SU-DHL-6 (cell line): ENCODE measurements at regions not wholly inside any gene's neighbourhood (a gene's known extent, or its start where the extent isn't known, plus 50 kb on each side); places are given as distances from the start of the nearest gene placed in this dataset.
"Not testable (repeated sequence)": the region's sequence is repeated elsewhere in the genome, so short reads cannot be mapped to it uniquely, and the experiment has no call there.

Experiments
- H2AFZ ChIP-seq: fragments of 200-600 bp; sonication (generic); 2 replicates; pipeline ENCODE4 v1.6.1; 2014; ENCODE audit warnings: low read depth, mild to moderate bottlenecking, moderate library complexity, mixed read lengths, antibody characterized with exemption, low read length; ENCODE audit not compliant: severe bottlenecking
- H3F3A ChIP-seq: fragments of 200-600 bp; shearing (Covaris generic); 2 replicates; pipeline ENCODE4 v1.6.0; 2016; ENCODE audit warnings: antibody characterized with exemption, mild to moderate bottlenecking; ENCODE audit not compliant: insufficient read depth
- H3K27ac ChIP-seq: fragments of 200-600 bp; sonication (generic); 2 replicates; pipeline ENCODE4 v1.5.1; 2016; ENCODE audit warnings: low read depth, mild to moderate bottlenecking, low read length, moderate library complexity, mixed read lengths
- H3K27me3 ChIP-seq: fragments of 200-600 bp; sonication (generic), shearing (Covaris generic); 2 replicates; pipeline ENCODE4 v1.6.0; 2014; ENCODE audit warnings: mild to moderate bottlenecking, low read length
- H3K36me3 ChIP-seq: fragments of 200-600 bp; sonication (generic); 2 replicates; pipeline ENCODE4 v1.6.1; 2014; ENCODE audit warnings: mild to moderate bottlenecking, low read length, mixed read lengths
- H3K4me2 ChIP-seq: fragments of 300-600, 200-600 bp; shearing (Covaris generic), sonication (generic); 2 replicates; pipeline ENCODE4 v1.6.0; 2014; ENCODE audit warnings: low read length, low read depth, mild to moderate bottlenecking; ENCODE audit not compliant: poor library complexity, severe bottlenecking
- H3K4me3 ChIP-seq: fragments of 200-600 bp; sonication (generic); 2 replicates; pipeline ENCODE4 v1.5.1; 2014; ENCODE audit warnings: antibody characterized with exemption, low read length, mild to moderate bottlenecking, mixed read lengths; ENCODE audit not compliant: insufficient read depth, poor library complexity, severe bottlenecking
- H3K79me2 ChIP-seq: fragments of 200-600 bp; sonication (generic); 2 replicates; pipeline ENCODE4 v1.6.1; 2014; ENCODE audit warnings: mild to moderate bottlenecking, low read length, moderate library complexity; ENCODE audit not compliant: insufficient read depth
- H3K9ac ChIP-seq: fragments of 200-600 bp; sonication (generic); 2 replicates; pipeline ENCODE4 v1.7.0; 2014; ENCODE audit warnings: mild to moderate bottlenecking, low read length
- H3K9me2 ChIP-seq: fragments of 200-600 bp; sonication (generic); replicated peaks from 2 replicates; pipeline ENCODE4 v1.6.1; 2014; ENCODE audit warnings: low read length; ENCODE audit not compliant: insufficient read depth
- H3K9me3 ChIP-seq: fragments of 200-600 bp; sonication (generic); 2 replicates; pipeline ENCODE4 v1.6.1; 2014; ENCODE audit warnings: low read length, mixed read lengths; ENCODE audit not compliant: insufficient read depth
- H4K20me1 ChIP-seq: fragments of 200-600 bp; sonication (generic); 2 replicates; pipeline ENCODE4 v1.6.1; 2014; ENCODE audit warnings: low read depth, mild to moderate bottlenecking, antibody characterized with exemption, low read length, moderate library complexity, mixed read lengths
- CTCF ChIP-seq: fragments of 200-600 bp; sonication (generic); IDR thresholded peaks from one replicate; pipeline ENCODE4 v1.5.1; 2017; ENCODE audit warnings: antibody characterized with exemption, mild to moderate bottlenecking, low read length, moderate library complexity; ENCODE audit not compliant: insufficient read depth, poor library complexity, severe bottlenecking
- EZH2phosphoT487 ChIP-seq: fragments of 200-600 bp; sonication (generic), shearing (Covaris generic); conservative IDR thresholded peaks from 2 replicates; pipeline ENCODE4 v1.6.1; 2018; ENCODE audit warnings: mild to moderate bottlenecking, antibody characterized with exemption, low read length, moderate library complexity, mixed read lengths

- no peaks in the 10 kb centered on the region for H3K36me3 ChIP-seq
- no peaks in the 10 kb centered on the region for H3K9me2 ChIP-seq
- no peaks in the 10 kb centered on the region for H3K79me2 ChIP-seq
- no peaks in the 10 kb centered on the region for H3F3A ChIP-seq
- no peak overlapping the region for H3K27ac ChIP-seq
- no peak overlapping the region for H3K9ac ChIP-seq
- H3K4me3 ChIP-seq, result no peak overlapping the region
- H3K9me3 ChIP-seq, result no peaks in the 10 kb centered on the region
- no peak overlapping the region for H3K4me2 ChIP-seq
- H3K27me3 ChIP-seq, result no peaks in the 10 kb centered on the region
- TF ChIP-seq CTCF (no peak), EZH2phosphoT487 (no peak)
- H4K20me1 ChIP-seq, result no peaks in the 10 kb centered on the region
- no peak overlapping the region for H2AFZ ChIP-seq
Measured at GRCh38 chr3:15983693-15984092, 185.9 kb upstream of the ANKRD28 start.

DNA sequence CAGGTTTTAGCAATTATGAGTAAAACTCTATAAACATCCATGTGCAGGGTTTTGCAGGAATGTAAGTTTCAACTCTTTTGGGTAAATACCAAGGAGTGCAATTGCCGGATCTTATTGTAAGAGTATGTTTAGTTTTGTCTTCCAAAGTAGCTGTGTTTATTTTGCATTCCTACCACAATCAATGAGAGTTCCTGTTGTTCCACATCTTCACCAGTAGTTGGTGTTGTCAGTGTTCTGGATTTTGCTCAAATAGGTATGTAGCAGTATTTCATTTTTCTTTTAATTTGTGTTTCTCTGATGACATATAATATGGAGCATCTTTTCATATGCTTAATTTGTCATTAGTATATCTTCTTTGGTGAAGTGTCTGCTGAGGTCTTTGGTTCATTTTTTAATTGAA lies 185.1 kb upstream of the GALNT15 start:
- H3F3A ChIP-seq, result no peaks in the 10 kb centered on the region

GRCh38 chr3:15993660-15994059 lies 180.8 kb upstream of the GALNT15 start:
- H3K4me2 ChIP-seq, H3F3A ChIP-seq, H3K4me3 ChIP-seq, H3K36me3 ChIP-seq, H3K79me2 ChIP-seq, H3K9ac ChIP-seq, H3K9me2 ChIP-seq, H3K27me3 ChIP-seq, H3K9me3 ChIP-seq, H4K20me1 ChIP-seq, H3K27ac ChIP-seq, H2AFZ ChIP-seq: not testable (repeated sequence)

More for the DNA sequence above, 185.1 kb upstream of the GALNT15 start:
- no peaks in the 10 kb centered on the region for H3K36me3 ChIP-seq
- H4K20me1 ChIP-seq, result no peaks in the 10 kb centered on the region
- H3K4me2 ChIP-seq, result no peak overlapping the region
- H3K9me2 ChIP-seq, result no peaks in the 10 kb centered on the region
- H3K27me3 ChIP-seq, result no peaks in the 10 kb centered on the region
- H3K79me2 ChIP-seq, result no peaks in the 10 kb centered on the region
- no peaks in the 10 kb centered on the region for H3K9me3 ChIP-seq
- TF ChIP-seq EZH2phosphoT487 (no peak), CTCF (no peak)
- no peak overlapping the region for H3K9ac ChIP-seq
- H3K27ac ChIP-seq, result no peak overlapping the region
- no peak overlapping the region for H2AFZ ChIP-seq
- H3K4me3 ChIP-seq, result no peak overlapping the region

GRCh38 chr3:15996496-15996895 lies 178.0 kb upstream of the GALNT15 start:
- H3K9me3 ChIP-seq, H3K9ac ChIP-seq, H2AFZ ChIP-seq, H3K4me3 ChIP-seq, H4K20me1 ChIP-seq, H3K4me2 ChIP-seq, H3F3A ChIP-seq, H3K79me2 ChIP-seq, H3K9me2 ChIP-seq, H3K27ac ChIP-seq, H3K36me3 ChIP-seq, H3K27me3 ChIP-seq: not testable (repeated sequence)
